ENCODE measurements at regions not wholly inside any gene's neighbourhood (a gene's known extent, or its start where the extent isn't known, plus 50 kb on each side); places are given as distances from the start of the nearest gene placed in this dataset.
A peak's percentile ranks its signal among the peaks of the same experiment; 100 is the strongest.
"Not testable (repeated sequence)": the region's sequence is repeated elsewhere in the genome, so short reads cannot be mapped to it uniquely, and the experiment has no call there.

DNA sequence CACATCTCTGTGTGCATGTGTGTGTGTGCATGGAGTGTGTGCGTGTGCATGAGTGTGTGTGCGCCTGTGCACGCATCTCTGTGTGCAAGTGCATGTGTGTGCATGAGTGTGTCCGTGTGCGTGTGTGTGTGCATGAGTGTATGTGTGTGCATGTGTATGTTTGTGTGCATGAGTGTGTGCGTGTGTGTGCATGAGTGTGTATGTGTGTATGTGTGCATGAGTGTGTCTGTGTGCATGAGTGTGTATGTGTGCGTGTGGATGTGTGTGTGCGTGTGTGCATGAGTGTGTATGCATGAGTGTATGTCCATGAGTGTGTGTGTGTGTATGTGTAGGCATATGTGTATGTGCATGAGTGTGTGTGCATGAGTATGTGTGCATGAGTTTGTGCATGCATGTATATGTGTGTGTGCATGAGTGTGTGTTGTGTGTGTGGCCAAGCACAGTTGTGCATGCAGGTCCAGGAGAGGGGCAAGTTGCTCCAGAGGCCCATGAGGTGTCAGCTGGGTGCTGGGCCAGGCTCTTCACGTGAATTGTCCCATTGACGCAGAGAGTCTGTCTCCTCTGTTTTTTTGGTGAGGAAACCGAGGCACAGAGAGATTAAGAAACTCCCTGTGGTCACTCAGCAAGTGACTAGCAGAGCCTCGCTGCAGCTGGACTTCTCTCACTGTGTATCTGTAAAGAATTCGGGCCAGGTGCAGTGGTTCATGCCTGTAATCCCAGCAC, 75.5 kb downstream of the ASB1 start:
- DNase-seq = no peak

DNA sequence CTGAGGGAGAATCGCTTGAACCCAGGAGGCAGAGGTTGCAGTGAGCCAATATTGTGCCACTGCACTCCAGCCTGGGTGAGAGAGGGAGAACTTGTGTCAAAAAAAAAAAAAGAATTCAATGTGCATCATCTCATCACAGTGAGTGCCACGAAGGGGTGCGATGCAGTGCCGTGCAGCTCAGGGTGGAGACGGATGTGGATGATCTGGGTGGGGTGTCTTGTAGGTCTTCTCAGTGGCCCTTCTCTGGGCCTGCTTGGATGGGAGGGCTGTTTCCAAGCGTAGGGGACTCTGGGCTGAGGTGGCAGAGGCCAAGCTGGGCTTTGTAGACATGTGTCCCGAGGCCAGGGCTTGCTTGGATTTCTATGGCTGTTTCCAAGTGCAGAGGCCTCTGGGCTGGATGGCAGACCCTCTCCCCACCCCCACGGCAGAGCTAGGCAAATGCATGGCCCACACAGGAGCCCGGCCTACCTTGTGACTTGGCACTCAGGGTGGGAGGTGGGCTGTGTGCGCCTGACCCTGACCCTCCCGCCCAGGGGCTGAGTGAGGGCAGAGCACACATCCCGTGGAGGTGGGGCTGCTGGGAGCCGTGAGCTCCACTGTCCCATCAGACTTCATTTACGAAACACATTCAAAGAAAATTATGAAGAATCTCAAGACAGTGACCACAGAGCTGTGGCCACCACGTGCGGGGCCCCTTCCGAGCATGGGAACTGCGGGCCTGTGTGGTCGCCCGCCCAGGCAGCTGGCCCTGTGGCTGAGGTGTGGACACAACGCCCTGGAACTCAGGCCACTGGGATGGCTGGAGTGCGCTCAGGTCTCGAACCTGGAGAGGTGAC, 76.4 kb downstream of the ASB1 start:
- DNase-seq = no peak

DNA sequence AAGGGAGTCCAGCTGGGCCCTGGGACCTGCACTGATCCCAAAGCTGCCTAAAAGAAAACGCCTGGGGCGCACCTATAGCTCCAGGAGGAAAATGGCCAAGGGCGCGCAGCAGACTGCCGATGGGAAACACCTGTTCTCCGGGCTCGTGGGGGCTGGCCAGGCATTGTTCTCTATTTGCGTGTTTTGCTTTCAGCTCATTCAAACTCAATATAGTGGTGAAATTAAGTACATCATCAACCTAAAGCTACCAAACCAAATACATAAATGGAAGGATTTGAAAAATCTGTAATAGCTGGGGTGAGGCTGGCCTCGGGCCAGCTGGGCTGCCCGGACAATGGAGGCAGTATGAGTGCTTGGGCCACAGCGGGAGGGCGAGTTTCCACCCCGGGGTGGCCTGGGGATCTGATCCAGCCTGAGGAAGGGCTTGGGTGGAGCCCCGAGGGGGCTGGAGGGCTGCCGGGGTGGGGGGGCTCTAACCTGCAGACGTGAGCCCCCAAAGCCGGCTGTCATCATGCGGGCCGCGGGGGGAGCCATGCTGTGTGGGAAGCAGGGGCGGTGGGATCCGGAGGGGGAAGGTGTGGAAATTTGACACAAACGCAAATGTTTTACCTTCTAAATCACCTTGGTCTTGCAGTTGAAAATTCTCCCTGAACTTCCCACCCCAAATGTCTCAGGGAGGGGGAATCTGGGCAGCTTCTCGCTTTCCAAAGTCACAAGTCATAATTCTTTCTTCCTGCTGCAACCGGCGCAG, 77.6 kb downstream of the ASB1 start:
- peak; percentile 64 for DNase-seq

DNA sequence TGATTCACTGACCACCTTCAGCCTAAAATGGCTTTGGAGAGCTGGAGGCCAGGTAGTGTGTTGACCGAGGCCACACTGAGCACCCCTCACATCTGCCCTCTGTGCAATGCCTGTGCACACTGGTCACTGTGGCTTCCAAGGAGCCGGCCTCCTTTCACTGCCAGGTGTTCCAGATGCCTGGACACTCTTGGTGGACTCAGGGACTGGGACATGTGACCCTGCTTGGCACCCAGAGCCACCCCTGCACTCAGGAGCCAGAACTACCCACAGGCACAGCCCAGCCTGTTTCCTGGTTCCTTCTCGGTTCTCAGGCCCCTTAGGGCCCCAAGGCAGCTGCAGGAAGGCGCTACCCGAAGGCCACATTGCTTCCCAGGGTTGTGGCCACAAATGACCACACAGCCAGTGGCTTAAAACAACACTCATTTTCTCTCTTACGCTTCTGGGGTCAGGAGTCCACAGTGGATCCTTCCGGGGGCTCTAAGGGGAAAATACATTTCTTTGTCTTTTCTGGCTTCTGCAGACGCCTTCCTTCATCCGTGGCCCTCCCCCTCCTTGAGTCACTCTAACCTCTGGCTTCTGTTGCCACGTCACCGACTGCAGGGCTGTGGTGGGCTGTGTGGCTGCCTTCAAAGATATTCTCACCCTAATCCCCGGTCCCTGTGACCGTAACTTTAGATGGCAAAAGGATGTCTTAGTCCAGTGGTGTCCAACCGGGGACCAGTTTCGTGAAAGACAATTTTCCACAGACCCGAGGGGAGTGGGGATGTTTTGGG, 78.6 kb downstream of the ASB1 start:
- DNase-seq = no peak

GRCh38 chr2:238505892-238506280, 79.2 kb downstream of the ASB1 start:
- DNase-seq = no peak

GRCh38 chr2:238506371-238507068, 79.8 kb downstream of the ASB1 start:
- DNase-seq = no peak

- no peak for DNase-seq
Observed at GRCh38 chr2:238507836-238508235, 81.1 kb downstream of the ASB1 start.

GRCh38 chr2:238509151-238509835, 82.6 kb downstream of the ASB1 start:
- DNase-seq = no peak

- no peak for DNase-seq
Observed at GRCh38 chr2:238509903-238510302, 83.2 kb downstream of the ASB1 start.

GRCh38 chr2:238510911-238511613, 84.3 kb downstream of the ASB1 start:
- no peak for DNase-seq

DNA sequence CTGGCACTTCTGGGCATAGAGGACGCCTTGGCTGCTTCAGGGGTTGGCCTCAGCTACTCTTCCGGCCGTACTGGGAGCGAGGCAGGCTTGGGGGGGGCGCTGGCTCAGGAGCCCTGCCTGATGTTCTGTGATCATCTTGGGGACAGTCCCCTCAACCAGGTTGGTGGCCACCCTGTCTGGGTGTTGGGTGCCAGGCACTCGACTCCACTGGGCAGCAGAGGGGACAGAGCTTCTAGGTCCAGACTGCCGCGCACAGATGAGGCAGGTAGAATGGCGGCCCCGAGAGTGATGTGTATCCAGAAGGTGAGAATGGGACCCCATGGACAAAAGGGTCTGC, 84.9 kb downstream of the ASB1 start:
- DNase-seq = no peak

GRCh38 chr2:238512247-238512867, 85.6 kb downstream of the ASB1 start:
- no peak for DNase-seq

GRCh38 chr2:238513346-238513745, 86.6 kb downstream of the ASB1 start:
- no peak for DNase-seq

DNA sequence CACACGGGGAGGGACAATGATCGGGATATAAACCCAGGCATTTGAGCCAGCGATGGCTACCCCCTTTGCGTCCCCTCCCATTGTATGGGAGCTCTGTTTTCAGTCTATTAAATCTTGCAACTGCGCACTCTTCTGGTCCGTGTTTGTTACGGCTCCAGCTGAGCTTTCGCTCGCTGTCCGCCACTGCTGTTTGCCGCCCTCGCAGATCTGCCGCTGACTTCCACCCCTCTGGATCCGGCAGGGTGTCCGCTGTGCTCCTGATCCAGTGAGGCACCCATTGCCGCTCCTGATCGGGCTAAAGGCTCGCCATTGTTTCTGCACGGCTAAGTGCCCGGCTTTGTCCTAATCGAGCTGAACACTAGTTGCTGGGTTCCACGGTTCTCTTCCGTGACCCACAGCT, 87.3 kb downstream of the ASB1 start:
- DNase-seq = not testable (repeated sequence)

DNA sequence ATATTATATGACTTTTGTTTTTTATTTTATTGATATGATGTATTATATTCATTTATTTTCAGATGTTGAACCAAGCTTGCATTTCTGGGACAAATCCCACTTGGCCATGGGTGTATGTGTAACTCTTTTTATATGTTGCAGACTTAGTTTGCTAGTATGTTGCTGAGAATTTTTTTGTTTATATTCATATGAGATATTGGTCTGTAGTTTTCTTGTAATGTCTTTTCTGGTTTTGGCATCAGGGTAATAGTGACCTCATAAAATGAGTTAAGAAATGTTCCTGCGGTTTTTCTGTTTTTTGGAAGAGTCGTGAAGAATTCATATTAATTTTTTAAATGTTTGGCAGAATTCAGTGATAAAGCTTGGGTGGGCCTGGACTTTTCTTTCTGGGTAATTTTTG, 88.7 kb downstream of the ASB1 start:
- no peak for DNase-seq

DNA sequence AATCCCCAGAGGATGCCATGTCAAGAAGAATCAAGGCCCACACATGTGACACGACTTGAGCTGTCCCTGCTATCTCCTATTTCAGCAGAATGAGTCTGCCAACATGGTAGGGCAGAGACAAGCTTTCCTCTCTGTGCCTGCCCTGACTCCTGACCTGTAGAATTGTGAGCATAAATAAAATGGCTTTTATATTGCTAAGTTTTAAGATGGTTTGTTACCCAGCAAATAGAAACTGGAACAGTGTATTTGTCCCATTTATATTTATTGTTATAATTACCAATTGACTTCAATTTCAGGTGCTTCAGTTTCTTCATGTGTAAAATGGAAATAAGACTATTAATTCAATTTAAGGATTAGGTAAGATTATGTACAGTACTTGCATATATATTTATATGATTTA, 90.5 kb downstream of the ASB1 start:
- no peak for DNase-seq

GRCh38 chr2:238518172-238518820, 91.6 kb downstream of the ASB1 start:
- DNase-seq = no peak

GRCh38 chr2:238518821-238519186, 92.1 kb downstream of the ASB1 start:
- DNase-seq = no peak

- DNase-seq = no peak
Observed at GRCh38 chr2:238520359-238520886, 93.7 kb downstream of the ASB1 start.

- DNase-seq = no peak
Observed at GRCh38 chr2:238521002-238521401, 94.3 kb downstream of the ASB1 start.
